GM18511 (cell line): ENCODE measurements at regions not wholly inside any gene's neighbourhood (a gene's known extent, or its start where the extent isn't known, plus 50 kb on each side); places are given as distances from the start of the nearest gene placed in this dataset.

Experiments
- ATAC-seq: cut with Tn5 transposase; IDR thresholded peaks from one replicate; pipeline ENCODE4 v1.9.1; 2021; ENCODE audit warnings: mild to moderate bottlenecking, moderate library complexity; ENCODE audit not compliant: unreplicated experiment

- no peak for ATAC-seq
Measured at GRCh38 chr14:81668626-81669274, 135.1 kb upstream of the SEL1L start.

GRCh38 chr14:81669308-81669707, 135.7 kb upstream of the SEL1L start:
- no peak for ATAC-seq

GRCh38 chr14:81673930-81674329, 140.3 kb upstream of the SEL1L start:
- ATAC-seq, result no peak

- no peak for ATAC-seq
Measured at GRCh38 chr14:81676395-81676794, 142.7 kb upstream of the SEL1L start.

GRCh38 chr14:81676879-81677278, 143.2 kb upstream of the SEL1L start:
- no peak for ATAC-seq

GRCh38 chr14:81677736-81678135, 144.1 kb upstream of the SEL1L start:
- ATAC-seq, result no peak

GRCh38 chr14:81679226-81679625, 145.6 kb upstream of the SEL1L start:
- ATAC-seq, result no peak

- ATAC-seq, result no peak
Measured at GRCh38 chr14:81681541-81681940, 147.9 kb upstream of the SEL1L start.

- ATAC-seq, result no peak
Measured at GRCh38 chr14:81682134-81682533, 148.5 kb upstream of the SEL1L start.

- no peak for ATAC-seq
Measured at GRCh38 chr14:81682701-81683100, 149.0 kb upstream of the SEL1L start.

- no peak for ATAC-seq
Measured at GRCh38 chr14:81684696-81685095, 151.0 kb upstream of the SEL1L start.

- no peak for ATAC-seq
Measured at GRCh38 chr14:81686512-81686911, 152.9 kb upstream of the SEL1L start.

GRCh38 chr14:81691931-81692330, 158.3 kb upstream of the SEL1L start:
- ATAC-seq, result no peak

- ATAC-seq, result no peak
Measured at GRCh38 chr14:81694419-81694818, 160.8 kb upstream of the SEL1L start.

- ATAC-seq, result no peak
Measured at GRCh38 chr14:81709681-81710080, 176.0 kb upstream of the SEL1L start.

GRCh38 chr14:81710232-81710845, 176.7 kb upstream of the SEL1L start:
- ATAC-seq, result no peak

- ATAC-seq, result no peak
Measured at GRCh38 chr14:81715731-81716130, 182.1 kb upstream of the SEL1L start.

- ATAC-seq, result no peak
Measured at GRCh38 chr14:81716953-81717352, 183.3 kb upstream of the SEL1L start.

- no peak for ATAC-seq
Measured at GRCh38 chr14:81723956-81724355, 190.3 kb upstream of the SEL1L start.

- no peak for ATAC-seq
Measured at GRCh38 chr14:81727218-81727617, 193.6 kb upstream of the SEL1L start.

- no peak for ATAC-seq
Measured at GRCh38 chr14:81728447-81728846, 194.8 kb upstream of the SEL1L start.

GRCh38 chr14:81729622-81730021, 196.0 kb upstream of the SEL1L start:
- ATAC-seq, result no peak

GRCh38 chr14:81737938-81738337, 204.3 kb upstream of the SEL1L start:
- no peak for ATAC-seq
